ENCODE measurements at regions not wholly inside any gene's neighbourhood (a gene's known extent, or its start where the extent isn't known, plus 50 kb on each side); places are given as distances from the start of the nearest gene placed in this dataset.

DNA sequence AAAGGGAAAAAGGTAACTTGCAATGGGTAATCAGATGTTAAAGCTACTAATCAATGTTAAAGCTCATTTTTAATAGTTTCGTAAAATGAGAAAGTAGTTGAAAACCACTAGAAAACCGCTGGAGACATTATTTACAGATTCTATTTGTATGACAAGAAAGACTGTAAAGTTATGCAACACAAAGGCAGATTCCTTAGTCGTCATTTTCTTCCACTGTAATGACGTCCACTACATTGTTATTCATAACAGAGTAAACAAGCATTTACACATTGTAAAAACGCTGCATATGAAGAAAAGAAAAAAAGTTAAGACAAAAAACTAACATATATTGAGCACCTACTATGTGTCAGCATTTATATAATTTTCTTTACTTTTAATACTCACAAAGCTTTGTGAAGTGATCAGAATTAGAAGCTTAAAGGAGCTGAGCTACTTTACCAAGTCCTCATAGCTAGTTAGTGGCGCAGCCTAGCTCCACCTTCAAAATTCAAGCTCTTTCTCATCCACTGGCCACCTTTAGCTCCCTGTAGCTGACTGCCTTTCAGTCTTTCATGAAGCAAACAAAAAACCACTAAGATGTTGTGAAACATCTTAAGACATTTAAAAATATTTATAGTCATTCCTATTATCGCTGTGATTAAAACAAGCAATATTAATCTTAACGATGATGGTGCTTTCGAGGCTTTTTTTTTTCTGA, 100.1 kb upstream of the CDIN1 start:
- TF ChIP-seq, protein P1, sequence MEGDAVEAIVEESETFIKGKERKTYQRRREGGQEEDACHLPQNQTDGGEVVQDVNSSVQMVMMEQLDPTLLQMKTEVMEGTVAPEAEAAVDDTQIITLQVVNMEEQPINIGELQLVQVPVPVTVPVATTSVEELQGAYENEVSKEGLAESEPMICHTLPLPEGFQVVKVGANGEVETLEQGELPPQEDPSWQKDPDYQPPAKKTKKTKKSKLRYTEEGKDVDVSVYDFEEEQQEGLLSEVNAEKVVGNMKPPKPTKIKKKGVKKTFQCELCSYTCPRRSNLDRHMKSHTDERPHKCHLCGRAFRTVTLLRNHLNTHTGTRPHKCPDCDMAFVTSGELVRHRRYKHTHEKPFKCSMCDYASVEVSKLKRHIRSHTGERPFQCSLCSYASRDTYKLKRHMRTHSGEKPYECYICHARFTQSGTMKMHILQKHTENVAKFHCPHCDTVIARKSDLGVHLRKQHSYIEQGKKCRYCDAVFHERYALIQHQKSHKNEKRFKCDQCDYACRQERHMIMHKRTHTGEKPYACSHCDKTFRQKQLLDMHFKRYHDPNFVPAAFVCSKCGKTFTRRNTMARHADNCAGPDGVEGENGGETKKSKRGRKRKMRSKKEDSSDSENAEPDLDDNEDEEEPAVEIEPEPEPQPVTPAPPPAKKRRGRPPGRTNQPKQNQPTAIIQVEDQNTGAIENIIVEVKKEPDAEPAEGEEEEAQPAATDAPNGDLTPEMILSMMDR (IDR thresholded peaks at IDR 0.05), result no peak
- TF ChIP-seq POLR2A (IDR thresholded peaks at IDR 0.05; ENCODE audit: low read depth), result no peak
- no peak for TF ChIP-seq POLR2AphosphoS5 (IDR thresholded peaks at IDR 0.05)
- TF ChIP-seq EP300 (IDR thresholded peaks at IDR 0.05), result no peak
- Histone ChIP-seq H3K4me1 (no peaks in the 10 kb centered on the region), H3K9me3 (no peaks in the 10 kb centered on the region), H3K27me3 (no peaks in the 10 kb centered on the region), H3K36me3 (no peaks in the 10 kb centered on the region), H3K27ac (replicated peaks in 1 of 4) (no peak overlapping the region), H3K4me3 (no peak overlapping the region)
- intact Hi-C loops (cut with DNase I), result no loop called here
- 78% methylated on average over 9 of the region's 9 CpGs for WGBS
- DNase-seq (ENCODE audit: extremely low spot score), result no peak

DNA sequence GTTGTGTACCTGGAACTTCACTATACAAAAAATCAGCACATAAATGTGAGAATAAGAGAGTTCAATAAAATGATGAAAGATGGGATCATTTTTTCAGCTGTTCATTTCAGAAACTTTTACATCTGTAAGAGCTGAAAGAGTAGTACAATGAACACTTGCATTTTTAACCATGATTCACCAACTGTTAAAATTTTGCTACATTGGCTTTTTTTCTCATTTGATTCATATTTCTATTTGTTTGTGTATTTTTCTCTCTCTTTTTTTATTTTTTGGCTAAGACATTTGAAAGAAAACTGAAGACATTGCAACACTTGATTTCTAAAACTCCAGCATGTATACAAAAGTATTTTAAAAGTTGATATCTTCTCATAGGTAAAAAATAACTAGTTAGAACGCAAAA, 98.3 kb upstream of the CDIN1 start:
- TF ChIP-seq, protein P1 (IDR thresholded peaks at IDR 0.05), result no peak
- TF ChIP-seq POLR2A (IDR thresholded peaks at IDR 0.05; ENCODE audit: low read depth), result no peak
- TF ChIP-seq EP300 (IDR thresholded peaks at IDR 0.05), result no peak
- no peak for TF ChIP-seq POLR2AphosphoS5 (IDR thresholded peaks at IDR 0.05)
- Histone ChIP-seq H3K4me1 (no peaks in the 10 kb centered on the region), H3K9me3 (no peaks in the 10 kb centered on the region), H3K4me3 (no peak overlapping the region), H3K27me3 (no peaks in the 10 kb centered on the region), H3K36me3 (no peaks in the 10 kb centered on the region), H3K27ac (replicated peaks in 1 of 4) (no peak overlapping the region)
- DNase-seq (ENCODE audit: extremely low spot score), result no peak
- WGBS, result 100% methylated on average over 1 of the region's 1 CpG
- intact Hi-C loops (cut with DNase I), result no loop called here

DNA sequence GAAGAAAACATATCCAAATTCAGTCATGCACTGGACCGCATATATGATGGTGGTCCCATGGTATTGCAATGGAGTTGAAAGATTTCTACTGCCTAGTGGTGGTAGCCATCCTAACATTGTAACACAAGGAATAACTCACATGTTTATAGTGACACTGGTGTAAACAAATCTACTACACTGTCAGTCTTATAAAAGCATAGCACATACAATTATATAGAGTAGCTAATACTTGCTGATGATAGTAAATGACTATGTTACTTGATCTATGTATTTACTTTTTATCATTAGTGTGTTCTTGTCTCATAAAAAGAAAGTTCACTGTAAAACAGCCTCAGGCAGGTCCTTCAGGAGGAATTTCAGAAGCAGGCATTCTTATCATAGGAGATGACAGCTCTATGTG, 96.0 kb upstream of the CDIN1 start:
- WGBS, result 95% methylated on average over 1 of the region's 1 CpG
- TF ChIP-seq POLR2A (IDR thresholded peaks at IDR 0.05; ENCODE audit: low read depth) (no peak), POLR2AphosphoS5 (IDR thresholded peaks at IDR 0.05) (no peak), EP300 (IDR thresholded peaks at IDR 0.05) (no peak)
- TF ChIP-seq, protein P1 (IDR thresholded peaks at IDR 0.05), result no peak
- Histone ChIP-seq H3K4me3 (no peak overlapping the region), H3K27ac (replicated peaks in 1 of 4) (no peak overlapping the region), H3K9me3 (no peaks in the 10 kb centered on the region), H3K36me3 (no peaks in the 10 kb centered on the region), H3K27me3 (no peaks in the 10 kb centered on the region), H3K4me1 (no peaks in the 10 kb centered on the region)
- no peak for DNase-seq (ENCODE audit: extremely low spot score)
- intact Hi-C loops (cut with DNase I), result no loop called here

DNA sequence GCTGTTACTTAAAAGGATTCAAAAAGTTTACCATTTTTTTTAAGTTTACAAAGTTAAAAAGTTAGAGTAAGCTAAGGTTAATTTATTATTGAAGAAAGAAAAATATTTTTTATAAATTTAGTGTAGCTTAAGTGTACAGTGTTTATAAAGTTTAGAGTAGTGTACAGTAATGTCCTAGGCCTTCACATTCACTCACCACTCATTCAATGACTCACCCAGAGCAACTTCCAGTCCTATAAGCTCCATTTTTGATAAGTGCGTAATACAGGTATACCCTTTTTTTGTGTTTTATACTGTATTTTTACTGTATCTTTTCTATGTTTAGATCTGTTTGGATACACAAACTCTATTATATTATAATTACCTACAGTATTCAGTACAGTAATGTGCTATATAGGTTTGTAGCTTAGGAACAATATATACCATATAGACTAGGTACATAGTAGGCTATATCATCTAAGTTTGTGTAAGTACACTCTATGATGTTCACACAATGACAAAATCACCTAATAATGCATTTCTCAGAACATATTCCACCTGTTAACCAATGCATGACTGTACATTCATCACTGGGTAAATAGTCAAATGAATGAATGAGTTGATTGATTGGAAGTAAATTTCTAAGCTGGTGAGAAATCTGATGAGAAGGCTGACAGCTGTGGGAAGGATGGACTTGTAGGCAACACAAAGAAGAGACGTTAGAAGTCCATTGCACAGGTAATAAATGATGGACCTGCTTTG, 95.2 kb upstream of the CDIN1 start:
- WGBS, result 97% methylated on average over 2 of the region's 2 CpGs
- DNase-seq (ENCODE audit: extremely low spot score), result no peak

DNA sequence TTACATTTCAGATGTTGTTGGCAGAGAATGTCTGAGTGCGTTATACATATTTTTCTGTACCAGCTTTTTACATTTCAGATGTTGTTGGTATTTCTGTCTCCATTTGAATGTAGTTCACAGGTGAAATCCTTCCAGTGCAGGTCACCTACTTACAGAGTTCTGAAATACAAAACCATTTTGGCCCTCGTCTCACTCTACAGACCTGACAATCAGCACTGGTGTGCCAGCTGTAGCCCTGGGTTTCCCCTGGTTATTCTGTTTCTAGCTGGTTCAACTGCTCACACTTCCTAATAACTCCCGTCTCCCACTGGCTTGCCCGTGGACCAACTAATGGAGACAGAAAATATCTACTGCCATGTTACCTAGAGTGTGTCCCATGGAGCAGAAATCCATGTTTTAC, 87.5 kb upstream of the CDIN1 start:
- Histone ChIP-seq H3K27ac (replicated peaks in 1 of 4) (no peak overlapping the region), H3K4me3 (no peak overlapping the region), H3K36me3 (no peaks in the 10 kb centered on the region), H3K9me3 (no peaks in the 10 kb centered on the region), H3K4me1 (no peaks in the 10 kb centered on the region), H3K27me3 (no peaks in the 10 kb centered on the region)
- 92% methylated on average over 4 of the region's 4 CpGs for WGBS
- intact Hi-C loops (cut with DNase I), result no loop called here
- no peak for TF ChIP-seq EP300 (IDR thresholded peaks at IDR 0.05)
- no peak for TF ChIP-seq POLR2AphosphoS5 (IDR thresholded peaks at IDR 0.05)
- no peak for TF ChIP-seq POLR2A (IDR thresholded peaks at IDR 0.05; ENCODE audit: low read depth)
- TF ChIP-seq, protein P1 (IDR thresholded peaks at IDR 0.05), result no peak
- no peak for DNase-seq (ENCODE audit: extremely low spot score)

More for the DNA sequence above, 95.2 kb upstream of the CDIN1 start:
- TF ChIP-seq EP300 (IDR thresholded peaks at IDR 0.05), result no peak
- intact Hi-C loops (cut with DNase I), result no loop called here
- Histone ChIP-seq H3K9me3 (no peaks in the 10 kb centered on the region), H3K27ac (replicated peaks in 1 of 4) (no peak overlapping the region), H3K4me1 (no peaks in the 10 kb centered on the region), H3K27me3 (no peaks in the 10 kb centered on the region), H3K36me3 (no peaks in the 10 kb centered on the region), H3K4me3 (no peak overlapping the region)

All from esophagus muscularis mucosa (tissue), 4 donors.